SK-N-SH treated with all-trans-retinoic acid at 6 μM for 48 hours (cell line): ENCODE measurements at regions not wholly inside any gene's neighbourhood (a gene's known extent, or its start where the extent isn't known, plus 50 kb on each side); places are given as distances from the start of the nearest gene placed in this dataset.

Experiments
- ATAC-seq: fragments of 200-7000 bp; cut with Tn5 transposase; 3 replicates; pipeline ENCODE4 v1.9.1; 2020; ENCODE audit warnings: mild to moderate bottlenecking, moderate library complexity
- ARNTL ChIP-seq: fragments of 450-650 bp; formaldehyde crosslinking; IDR thresholded peaks from 2 replicates; pipeline ENCODE4 v1.5.0; 2020; ENCODE audit warnings: low read depth, mild to moderate bottlenecking, moderate library complexity, borderline replicate concordance
- BACH2 ChIP-seq: fragments of 250-450 bp; sonication (Bioruptor Pico); IDR thresholded peaks from 2 replicates; pipeline ENCODE4 v1.9.0; 2021; ENCODE audit warnings: mild to moderate bottlenecking, borderline replicate concordance
- CSDC2 ChIP-seq: fragments of 250-450 bp; sonication (Bioruptor Pico); IDR thresholded peaks from 2 replicates; pipeline ENCODE4 v1.5.0; 2020; ENCODE audit warnings: mild to moderate bottlenecking, moderate library complexity
- ESRRG ChIP-seq: fragments of 250-450 bp; sonication (Bioruptor Pico); IDR thresholded peaks from 2 replicates; pipeline ENCODE4 v1.6.1; 2021; ENCODE audit warnings: mild to moderate bottlenecking
- GLIS3 ChIP-seq: fragments of 250-450 bp; sonication (Bioruptor Pico); IDR thresholded peaks from 2 replicates; pipeline ENCODE4 v1.5.0; 2020; ENCODE audit warnings: mild to moderate bottlenecking, moderate library complexity
- OSR1 ChIP-seq: fragments of 250-450 bp; sonication (Bioruptor Pico); IDR thresholded peaks from 2 replicates; pipeline ENCODE4 v1.8.0; 2022; ENCODE audit warnings: moderate library complexity, mild to moderate bottlenecking, inconsistent platforms
- PPARA ChIP-seq: fragments of 250-450 bp; sonication (Bioruptor Pico); IDR thresholded peaks from 2 replicates; pipeline ENCODE4 v1.5.0; 2020; ENCODE audit warnings: mild to moderate bottlenecking, borderline replicate concordance
- RARB ChIP-seq: fragments of 250-450 bp; sonication (Bioruptor Pico); IDR thresholded peaks from 2 replicates; pipeline ENCODE4 v1.8.0; 2021; ENCODE audit warnings: mild to moderate bottlenecking, moderate library complexity
- SNAI2 ChIP-seq: fragments of 250-450 bp; sonication (Bioruptor Pico); IDR thresholded peaks from 2 replicates; pipeline ENCODE4 v1.5.0; 2020; ENCODE audit warnings: mild to moderate bottlenecking, moderate library complexity
- TCF4 ChIP-seq: fragments of 250-450 bp; sonication (Bioruptor Pico); IDR thresholded peaks from 2 replicates; pipeline ENCODE4 v1.8.0; 2021; ENCODE audit warnings: mild to moderate bottlenecking, moderate library complexity, borderline replicate concordance
- TOX ChIP-seq: fragments of 250-450 bp; sonication (Bioruptor Pico); IDR thresholded peaks from 2 replicates; pipeline ENCODE4 v1.8.0; 2021; ENCODE audit warnings: mild to moderate bottlenecking, moderate library complexity, borderline replicate concordance
- ZC3H10 ChIP-seq: fragments of 250-450 bp; sonication (Bioruptor Pico); IDR thresholded peaks from 2 replicates; pipeline ENCODE4 v1.5.1; 2021; ENCODE audit warnings: mild to moderate bottlenecking, moderate library complexity
- ZFP3 ChIP-seq: fragments of 250-450 bp; sonication (Bioruptor Pico); IDR thresholded peaks from 2 replicates; pipeline ENCODE4 v1.5.0; 2020; ENCODE audit warnings: mild to moderate bottlenecking, moderate library complexity
- ZFP30 ChIP-seq: fragments of 450-650 bp; formaldehyde crosslinking; IDR thresholded peaks from 2 replicates; pipeline ENCODE4 v1.5.0; 2022; ENCODE audit warnings: mild to moderate bottlenecking, moderate library complexity
- ZNF565 ChIP-seq: fragments of 450-650 bp; formaldehyde crosslinking; conservative IDR thresholded peaks from 2 replicates; pipeline ENCODE4 v1.5.0; 2020; ENCODE audit warnings: low read depth, mild to moderate bottlenecking, moderate library complexity
- ZNF70 ChIP-seq: fragments of 450-650 bp; formaldehyde crosslinking; IDR thresholded peaks from 2 replicates; pipeline ENCODE4 v1.5.0; 2020; ENCODE audit warnings: mild to moderate bottlenecking, moderate library complexity
- ZNF8 ChIP-seq: fragments of 450-650 bp; formaldehyde crosslinking; IDR thresholded peaks from 2 replicates; pipeline ENCODE4 v1.5.0; 2020; ENCODE audit warnings: mild to moderate bottlenecking, moderate library complexity
- TF ChIP-seq, protein P1 (sequence below): fragments of 250-450 bp; sonication (Bioruptor Pico); IDR thresholded peaks from 2 replicates; pipeline ENCODE4 v1.5.0; 2020; ENCODE audit warnings: mild to moderate bottlenecking, moderate library complexity
- TF ChIP-seq, protein P2 (sequence below): fragments of 250-450 bp; sonication (Bioruptor Pico); IDR thresholded peaks from 2 replicates; pipeline ENCODE4 v1.8.0; 2021; ENCODE audit warnings: low read depth, mild to moderate bottlenecking, moderate library complexity, borderline replicate concordance
- TF ChIP-seq, protein P3 (sequence below): fragments of 250-450 bp; sonication (Bioruptor Pico); IDR thresholded peaks from 2 replicates; pipeline ENCODE4 v1.5.1; 2020; ENCODE audit warnings: low read depth, mild to moderate bottlenecking, moderate library complexity

DNA sequence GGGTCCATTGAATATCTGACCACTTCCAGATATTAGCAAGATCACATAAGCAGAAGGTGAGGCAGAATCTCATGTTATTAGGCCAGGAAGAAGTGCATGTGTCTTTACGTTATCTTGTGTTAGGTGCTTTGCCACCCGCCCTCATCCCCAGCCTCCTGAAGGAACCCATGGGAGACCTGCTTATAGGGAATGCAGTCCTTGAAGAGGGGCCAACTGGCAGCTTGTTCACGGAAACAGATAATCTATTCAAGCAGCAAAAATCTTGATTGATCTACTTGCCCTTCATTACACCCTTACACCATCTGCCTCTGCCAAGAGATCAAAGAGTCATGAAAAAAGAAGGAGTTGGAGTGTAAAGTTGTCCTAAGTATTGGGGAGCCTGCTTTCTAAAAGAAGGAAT, 576.4 kb downstream of the HTR1B start:
- ATAC-seq: no peak

DNA sequence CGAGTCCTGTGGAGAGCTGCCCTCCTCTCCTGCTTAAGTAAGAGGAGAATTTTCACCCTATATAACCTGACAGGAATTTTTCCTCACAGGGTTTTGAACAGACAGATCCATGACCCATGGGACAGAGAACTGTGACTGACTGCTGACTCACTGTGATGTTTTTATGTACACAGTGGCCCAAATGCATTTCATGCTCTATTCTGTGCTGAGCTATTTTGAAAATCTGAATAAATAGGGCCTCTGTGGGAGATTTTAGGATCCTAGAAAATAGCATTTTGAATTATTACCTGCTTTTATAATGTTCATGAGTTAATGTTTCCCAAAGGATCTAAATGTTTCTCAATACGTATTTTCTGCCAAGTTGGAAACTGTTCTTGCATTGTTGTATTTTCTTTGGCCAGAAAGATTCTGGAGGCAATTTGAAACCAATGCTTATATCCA, 577.4 kb downstream of the HTR1B start:
- ATAC-seq: no peak
- TF ChIP-seq ZNF70 (CRISPR knock-in tag) (no peak), ZFP30 (CRISPR knock-in tag) (no peak), ZNF8 (CRISPR knock-in tag) (no peak), ZC3H10 (CRISPR knock-in tag) (no peak), BACH2 (CRISPR knock-in tag) (no peak), ARNTL (no peak), GLIS3 (CRISPR knock-in tag) (no peak), ZFP3 (CRISPR knock-in tag) (no peak), CSDC2 (CRISPR knock-in tag) (no peak), SNAI2 (CRISPR knock-in tag) (no peak), ESRRG (no peak), OSR1 (CRISPR knock-in tag) (no peak)
- TF ChIP-seq, protein P1, sequence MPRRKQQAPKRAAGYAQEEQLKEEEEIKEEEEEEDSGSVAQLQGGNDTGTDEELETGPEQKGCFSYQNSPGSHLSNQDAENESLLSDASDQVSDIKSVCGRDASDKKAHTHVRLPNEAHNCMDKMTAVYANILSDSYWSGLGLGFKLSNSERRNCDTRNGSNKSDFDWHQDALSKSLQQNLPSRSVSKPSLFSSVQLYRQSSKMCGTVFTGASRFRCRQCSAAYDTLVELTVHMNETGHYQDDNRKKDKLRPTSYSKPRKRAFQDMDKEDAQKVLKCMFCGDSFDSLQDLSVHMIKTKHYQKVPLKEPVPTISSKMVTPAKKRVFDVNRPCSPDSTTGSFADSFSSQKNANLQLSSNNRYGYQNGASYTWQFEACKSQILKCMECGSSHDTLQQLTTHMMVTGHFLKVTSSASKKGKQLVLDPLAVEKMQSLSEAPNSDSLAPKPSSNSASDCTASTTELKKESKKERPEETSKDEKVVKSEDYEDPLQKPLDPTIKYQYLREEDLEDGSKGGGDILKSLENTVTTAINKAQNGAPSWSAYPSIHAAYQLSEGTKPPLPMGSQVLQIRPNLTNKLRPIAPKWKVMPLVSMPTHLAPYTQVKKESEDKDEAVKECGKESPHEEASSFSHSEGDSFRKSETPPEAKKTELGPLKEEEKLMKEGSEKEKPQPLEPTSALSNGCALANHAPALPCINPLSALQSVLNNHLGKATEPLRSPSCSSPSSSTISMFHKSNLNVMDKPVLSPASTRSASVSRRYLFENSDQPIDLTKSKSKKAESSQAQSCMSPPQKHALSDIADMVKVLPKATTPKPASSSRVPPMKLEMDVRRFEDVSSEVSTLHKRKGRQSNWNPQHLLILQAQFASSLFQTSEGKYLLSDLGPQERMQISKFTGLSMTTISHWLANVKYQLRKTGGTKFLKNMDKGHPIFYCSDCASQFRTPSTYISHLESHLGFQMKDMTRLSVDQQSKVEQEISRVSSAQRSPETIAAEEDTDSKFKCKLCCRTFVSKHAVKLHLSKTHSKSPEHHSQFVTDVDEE (CRISPR knock-in tag): no peak

More for the DNA sequence above, 576.4 kb downstream of the HTR1B start:
- no peak for TF ChIP-seq ZFP3 (CRISPR knock-in tag)
- no peak for TF ChIP-seq TOX (CRISPR knock-in tag)
- no peak for TF ChIP-seq BACH2 (CRISPR knock-in tag)
- no peak for TF ChIP-seq TCF4
- TF ChIP-seq ZNF565: no peak
- no peak for TF ChIP-seq PPARA
- TF ChIP-seq ARNTL: no peak
- no peak for TF ChIP-seq ZFP30 (CRISPR knock-in tag)
- TF ChIP-seq, protein P2, sequence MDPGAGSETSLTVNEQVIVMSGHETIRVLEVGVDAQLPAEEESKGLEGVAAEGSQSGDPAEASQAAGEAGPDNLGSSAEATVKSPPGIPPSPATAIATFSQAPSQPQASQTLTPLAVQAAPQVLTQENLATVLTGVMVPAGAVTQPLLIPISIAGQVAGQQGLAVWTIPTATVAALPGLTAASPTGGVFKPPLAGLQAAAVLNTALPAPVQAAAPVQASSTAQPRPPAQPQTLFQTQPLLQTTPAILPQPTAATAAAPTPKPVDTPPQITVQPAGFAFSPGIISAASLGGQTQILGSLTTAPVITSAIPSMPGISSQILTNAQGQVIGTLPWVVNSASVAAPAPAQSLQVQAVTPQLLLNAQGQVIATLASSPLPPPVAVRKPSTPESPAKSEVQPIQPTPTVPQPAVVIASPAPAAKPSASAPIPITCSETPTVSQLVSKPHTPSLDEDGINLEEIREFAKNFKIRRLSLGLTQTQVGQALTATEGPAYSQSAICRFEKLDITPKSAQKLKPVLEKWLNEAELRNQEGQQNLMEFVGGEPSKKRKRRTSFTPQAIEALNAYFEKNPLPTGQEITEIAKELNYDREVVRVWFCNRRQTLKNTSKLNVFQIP: no peak
- no peak for TF ChIP-seq ZNF70 (CRISPR knock-in tag)
- TF ChIP-seq ZC3H10 (CRISPR knock-in tag): no peak
- no peak for TF ChIP-seq GLIS3 (CRISPR knock-in tag)
- no peak for TF ChIP-seq OSR1 (CRISPR knock-in tag)
- TF ChIP-seq ESRRG: no peak
- TF ChIP-seq RARB: no peak
- TF ChIP-seq SNAI2 (CRISPR knock-in tag): no peak
- TF ChIP-seq ZNF8 (CRISPR knock-in tag): no peak

DNA sequence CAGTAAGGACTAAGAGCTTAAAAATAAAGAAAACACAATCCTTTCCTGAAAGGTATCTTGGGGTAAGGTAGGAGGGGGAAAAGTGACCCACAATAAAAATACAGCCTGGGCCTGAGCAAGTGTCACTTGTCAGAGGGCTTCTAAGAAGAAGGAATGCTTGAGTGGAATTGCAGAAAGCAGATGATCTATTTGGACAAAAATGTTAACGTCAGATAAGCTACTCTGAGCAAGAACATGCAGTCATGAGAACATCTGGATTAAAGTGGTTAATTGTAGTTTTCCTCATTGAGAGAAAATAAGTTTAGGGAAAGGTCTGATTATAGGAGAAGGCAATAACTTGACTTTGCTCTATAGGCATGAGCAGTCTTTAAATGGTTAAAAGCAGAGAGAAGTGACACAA, 581.9 kb downstream of the HTR1B start:
- no peak for ATAC-seq
- TF ChIP-seq ZNF8 (CRISPR knock-in tag) (no peak), ZFP30 (CRISPR knock-in tag) (no peak), PPARA (no peak), GLIS3 (CRISPR knock-in tag) (no peak), RARB (no peak), CSDC2 (CRISPR knock-in tag) (no peak)
- TF ChIP-seq, protein P1 (CRISPR knock-in tag): no peak
- TF ChIP-seq, protein P2: no peak
- TF ChIP-seq, protein P3, sequence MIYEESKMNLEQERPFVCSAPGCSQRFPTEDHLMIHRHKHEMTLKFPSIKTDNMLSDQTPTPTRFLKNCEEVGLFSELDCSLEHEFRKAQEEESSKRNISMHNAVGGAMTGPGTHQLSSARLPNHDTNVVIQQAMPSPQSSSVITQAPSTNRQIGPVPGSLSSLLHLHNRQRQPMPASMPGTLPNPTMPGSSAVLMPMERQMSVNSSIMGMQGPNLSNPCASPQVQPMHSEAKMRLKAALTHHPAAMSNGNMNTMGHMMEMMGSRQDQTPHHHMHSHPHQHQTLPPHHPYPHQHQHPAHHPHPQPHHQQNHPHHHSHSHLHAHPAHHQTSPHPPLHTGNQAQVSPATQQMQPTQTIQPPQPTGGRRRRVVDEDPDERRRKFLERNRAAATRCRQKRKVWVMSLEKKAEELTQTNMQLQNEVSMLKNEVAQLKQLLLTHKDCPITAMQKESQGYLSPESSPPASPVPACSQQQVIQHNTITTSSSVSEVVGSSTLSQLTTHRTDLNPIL (CRISPR knock-in tag): no peak
